Liver (tissue), 8 donors: ENCODE measurements at regions not wholly inside any gene's neighbourhood (a gene's known extent, or its start where the extent isn't known, plus 50 kb on each side); places are given as distances from the start of the nearest gene placed in this dataset.

Source experiments
- DNase-seq: peaks from one replicate; pipeline ENCODE4 v3.0.0-alpha.2; 2017; ENCODE audit warnings: low spot score
- H3K27ac ChIP-seq, 2 donors: one replicate each; pipeline ENCODE4 v1.7.0; 2013; ENCODE audit warnings: inconsistent platforms in 2 of 2, low read length in 2 of 2, control low read depth in 1 of 2, low read depth in 1 of 2, mild to moderate bottlenecking in 1 of 2
- H3K27me3 ChIP-seq, 4 donors: one replicate each; pipeline versions ENCODE4 v1.6.1 to v1.7.0; 2013; ENCODE audit warnings: low read length in 3 of 4, inconsistent platforms in 1 of 4, mild to moderate bottlenecking in 1 of 4, moderate library complexity in 1 of 4; ENCODE audit not compliant: control insufficient read depth in 4 of 4, insufficient read depth in 4 of 4
- H3K36me3 ChIP-seq, 4 donors: one replicate each; pipeline versions ENCODE4 v1.6.1 to v1.7.0; 2013; ENCODE audit warnings: low read length in 3 of 4, mild to moderate bottlenecking in 3 of 4, low read depth in 1 of 4, moderate library complexity in 1 of 4; ENCODE audit not compliant: control insufficient read depth in 4 of 4, insufficient read depth in 3 of 4
- H3K4me1 ChIP-seq, 4 donors: one replicate each; pipeline versions ENCODE4 v1.6.1 to v1.7.0; 2013; ENCODE audit warnings: low read length in 3 of 4, mild to moderate bottlenecking in 3 of 4, moderate library complexity in 1 of 4; ENCODE audit not compliant: control insufficient read depth in 4 of 4, insufficient read depth in 4 of 4
- H3K4me3 ChIP-seq, 3 donors: one replicate each; pipeline versions ENCODE4 v1.6.1 to v1.7.0; 2013; ENCODE audit warnings: low read length in 3 of 3, control low read depth in 1 of 3, low read depth in 1 of 3, mild to moderate bottlenecking in 1 of 3
- H3K9ac ChIP-seq, 2 donors: one replicate each; pipeline ENCODE4 v1.7.0; 2013; ENCODE audit warnings: low read length in 2 of 2, mild to moderate bottlenecking in 2 of 2, moderate library complexity in 2 of 2, control low read depth in 1 of 2, low read depth in 1 of 2
- H3K9me3 ChIP-seq, 4 donors: one replicate each; pipeline versions ENCODE4 v1.6.1 to v1.7.0; 2013; ENCODE audit warnings: low read length in 3 of 4; ENCODE audit not compliant: control insufficient read depth in 4 of 4
- ATF3 ChIP-seq: IDR thresholded peaks from 2 replicates; pipeline ENCODE4 v1.6.1; 2016; ENCODE audit warnings: antibody characterized with exemption
- CTCF ChIP-seq: fragments of 150-350 bp; IDR thresholded peaks from 2 replicates; pipeline ENCODE4 v1.5.1; 2017; ENCODE audit warnings: improper control_type of control experiment, low read depth, low read length; ENCODE audit not compliant: missing input control
- EGR1 ChIP-seq, 2 donors: IDR thresholded peaks; 2 replicates each; pipeline ENCODE4 v1.6.1; 2016 to 2018; ENCODE audit warnings: antibody characterized with exemption in 2 of 2, low read depth in 2 of 2
- FOXA1 ChIP-seq: IDR thresholded peaks from 2 replicates; pipeline ENCODE4 v1.6.1; 2016; ENCODE audit warnings: antibody characterized with exemption
- FOXA2 ChIP-seq: IDR thresholded peaks from 2 replicates; pipeline ENCODE4 v1.6.1; 2016; ENCODE audit warnings: antibody characterized with exemption
- GABPA ChIP-seq, 2 donors: IDR thresholded peaks in 1 of 2; conservative IDR thresholded peaks in 1 of 2; 2 replicates each; pipeline ENCODE4 v1.6.1; 2016; ENCODE audit warnings: antibody characterized with exemption in 2 of 2, mild to moderate bottlenecking in 1 of 2, moderate library complexity in 1 of 2
- HNF4A ChIP-seq, 2 donors: conservative IDR thresholded peaks; 2 replicates each; pipeline ENCODE4 v1.6.1; 2016; ENCODE audit warnings: antibody characterized with exemption in 2 of 2, mild to moderate bottlenecking in 2 of 2
- HNF4G ChIP-seq: IDR thresholded peaks from 2 replicates; pipeline ENCODE4 v1.6.1; 2016; ENCODE audit warnings: antibody characterized with exemption
- JUND ChIP-seq, 2 donors: IDR thresholded peaks; 2 replicates each; pipeline ENCODE4 v1.6.1; 2016; ENCODE audit warnings: antibody characterized with exemption in 2 of 2
- MAX ChIP-seq: IDR thresholded peaks from 2 replicates; pipeline ENCODE4 v1.6.1; 2016; ENCODE audit warnings: antibody characterized with exemption
- RAD21 ChIP-seq, 2 donors: IDR thresholded peaks; 2 replicates each; pipeline ENCODE4 v1.6.1; 2016; ENCODE audit warnings: antibody characterized with exemption in 2 of 2, mild to moderate bottlenecking in 2 of 2
- REST ChIP-seq: IDR thresholded peaks from 2 replicates; pipeline ENCODE4 v1.6.1; 2016; ENCODE audit warnings: antibody characterized with exemption, mild to moderate bottlenecking
- RXRA ChIP-seq, 2 donors: IDR thresholded peaks; 2 replicates each; pipeline ENCODE4 v1.6.1; 2017 to 2018; ENCODE audit warnings: antibody characterized with exemption in 2 of 2, mild to moderate bottlenecking in 1 of 2
- SP1 ChIP-seq: IDR thresholded peaks from 2 replicates; pipeline ENCODE4 v1.6.1; 2018; ENCODE audit warnings: antibody characterized with exemption, mild to moderate bottlenecking
- TAF1 ChIP-seq: conservative IDR thresholded peaks from 2 replicates; pipeline ENCODE4 v1.6.1; 2016; ENCODE audit warnings: antibody characterized with exemption, mild to moderate bottlenecking
- YY1 ChIP-seq: IDR thresholded peaks from 2 replicates; pipeline ENCODE4 v1.6.1; 2016; ENCODE audit warnings: antibody characterized with exemption, mild to moderate bottlenecking
- ZBTB33 ChIP-seq: IDR thresholded peaks from 2 replicates; pipeline ENCODE4 v1.6.1; 2016; ENCODE audit warnings: antibody characterized with exemption
- WGBS: extraction: QIAGEN DNeasy Blood & Tissue Kit; methylation state at CpG from one replicate; pipeline ENCODE4 v1.1.7; 2013; 5-methylcytosine and 5-hydroxymethylcytosine counted together
- donor health status: healthy.
- donor health status: healthy.
- donor health status: healthy.
- donor health status: healthy.
- donor health status: healthy.

GRCh38 chr11:134486704-134487103 lies 74.7 kb upstream of the B3GAT1 start (continued):
- no peak for TF ChIP-seq ZBTB33
- no peak for TF ChIP-seq HNF4G
- no peak for TF ChIP-seq TAF1
- TF ChIP-seq ATF3 = no peak

GRCh38 chr11:134486106-134486505 lies 74.1 kb upstream of the B3GAT1 start:
- no peak overlapping the region for H3K27ac ChIP-seq
- WGBS = 90% methylated on average over 11 of the region's 11 CpGs
- TF ChIP-seq RXRA (IDR thresholded peaks at IDR 0.05) = no peak
- TF ChIP-seq CTCF = no peak
- TF ChIP-seq YY1 = no peak
- TF ChIP-seq SP1 = no peak
- no peak for TF ChIP-seq FOXA2
- TF ChIP-seq FOXA1 = no peak
- no peak for TF ChIP-seq HNF4G
- no peak for TF ChIP-seq ZBTB33
- TF ChIP-seq GABPA (IDR thresholded peaks at IDR 0.05 in 1 of 2, conservative IDR thresholded peaks at IDR 0.05 in 1 of 2) = no peak
- TF ChIP-seq TAF1 = no peak
- TF ChIP-seq RAD21 (IDR thresholded peaks at IDR 0.05) = no peak
- no peak for TF ChIP-seq EGR1 (IDR thresholded peaks at IDR 0.05; ENCODE audit: low read depth in 2 of 2)
- peaks cover 0 to 6% (median under 1%) of the 10 kb centered on the region in 4 donors for H3K4me1 ChIP-seq
- H3K9ac ChIP-seq = no peak overlapping the region
- DNase-seq = no peak
- no peaks in the 10 kb centered on the region for H3K27me3 ChIP-seq
- H3K9me3 ChIP-seq = no peaks in the 10 kb centered on the region
- peaks cover 0 to 23% (median 11%) of the 10 kb centered on the region in 4 donors for H3K36me3 ChIP-seq
- no peak overlapping the region for H3K4me3 ChIP-seq

GRCh38 chr11:134485316-134485715 lies 73.3 kb upstream of the B3GAT1 start:
- no peaks in the 10 kb centered on the region for H3K9me3 ChIP-seq
- no peak for DNase-seq
- H3K27me3 ChIP-seq = no peaks in the 10 kb centered on the region
- peaks cover 0 to 23% (median 11%) of the 10 kb centered on the region in 4 donors for H3K36me3 ChIP-seq
- H3K4me3 ChIP-seq = no peak overlapping the region
- 89% methylated on average over 5 of the region's 5 CpGs for WGBS
- H3K4me1 ChIP-seq = peaks cover 1 to 14% (median 5%) of the 10 kb centered on the region in 4 donors
- H3K9ac ChIP-seq = no peak overlapping the region
- H3K27ac ChIP-seq = no peak overlapping the region
- TF ChIP-seq FOXA2 (no peak), ZBTB33 (no peak), EGR1 (IDR thresholded peaks at IDR 0.05; ENCODE audit: low read depth in 2 of 2) (no peak), JUND (IDR thresholded peaks at IDR 0.05) (no peak), RXRA (IDR thresholded peaks at IDR 0.05) (no peak), HNF4A (conservative IDR thresholded peaks at IDR 0.05) (no peak), GABPA (IDR thresholded peaks at IDR 0.05 in 1 of 2, conservative IDR thresholded peaks at IDR 0.05 in 1 of 2) (no peak), REST (no peak), YY1 (no peak), ATF3 (no peak), TAF1 (no peak), MAX (no peak)
